Keratinocyte (primary cell): ENCODE measurements at regions not wholly inside any gene's neighbourhood (a gene's known extent, or its start where the extent isn't known, plus 50 kb on each side); places are given as distances from the start of the nearest gene placed in this dataset.

Source experiments
- DNase-seq: peaks from one replicate; pipeline ENCODE4 v3.0.0-alpha.2; 2011; ENCODE audit warnings: low read depth, missing footprints, low spot score
- FAIRE-seq: peaks from 2 replicates; lab custom pipeline; 2011; peaks lifted over from hg19 to GRCh38; lab: Jason Lieb, UNC
- H2AFZ ChIP-seq: 2 replicates; pipeline ENCODE4 v1.6.0; 2012; ENCODE audit warnings: low read length, control low read depth, inconsistent platforms; ENCODE audit not compliant: control insufficient read depth
- H3K27ac ChIP-seq: 2 replicates; pipeline ENCODE4 v1.5.1; 2011; ENCODE audit warnings: low read length; ENCODE audit not compliant: control insufficient read depth, insufficient read depth
- H3K27me3 ChIP-seq: 3 replicates; pipeline ENCODE4 v1.6.0; 2011; ENCODE audit warnings: low read length; ENCODE audit not compliant: control insufficient read depth, insufficient read depth; ENCODE audit errors: extremely low read depth
- H3K36me3 ChIP-seq, 2 experiments: 2 replicates in 1 of 2; 3 replicates in 1 of 2; pipeline ENCODE4 v1.5.1; 2011; ENCODE audit warnings: low read length in 2 of 2, mild to moderate bottlenecking in 1 of 2; ENCODE audit not compliant: control insufficient read depth in 2 of 2, insufficient read depth in 2 of 2; ENCODE audit errors: extremely low read depth in 1 of 2
- H3K4me1 ChIP-seq: 3 replicates; pipeline ENCODE4 v1.5.1; 2011; ENCODE audit warnings: low read length; ENCODE audit not compliant: control insufficient read depth, insufficient read depth; ENCODE audit errors: extremely low read depth
- H3K4me2 ChIP-seq: 3 replicates; pipeline ENCODE4 v1.6.0; 2011; ENCODE audit warnings: low read depth, low read length; ENCODE audit not compliant: control insufficient read depth, insufficient read depth; ENCODE audit errors: extremely low read depth
- H3K4me3 ChIP-seq, 3 experiments: fragments of 200-600 bp in 1 of 3; sonication (generic) in 1 of 3; 2 replicates in 2 of 3; 3 replicates in 1 of 3; pipeline ENCODE4 v1.5.1; 2011 to 2016; ENCODE audit warnings: low read length in 3 of 3, mild to moderate bottlenecking in 3 of 3, control low read depth in 2 of 3, inconsistent platforms in 1 of 3, low read depth in 1 of 3, mixed read lengths in 1 of 3, mixed run types in 1 of 3, moderate library complexity in 1 of 3; ENCODE audit not compliant: control insufficient read depth in 2 of 3, insufficient read depth in 2 of 3; ENCODE audit errors: extremely low read depth in 1 of 3
- H3K79me2 ChIP-seq: 2 replicates; pipeline ENCODE4 v1.6.0; 2012; ENCODE audit warnings: low read length; ENCODE audit not compliant: control insufficient read depth, insufficient read depth
- H3K9ac ChIP-seq: 3 replicates; pipeline ENCODE4 v1.6.0; 2011; ENCODE audit warnings: low read length; ENCODE audit not compliant: control insufficient read depth, insufficient read depth; ENCODE audit errors: extremely low read depth
- H3K9me1 ChIP-seq: 3 replicates; pipeline ENCODE4 v1.6.0; 2011; ENCODE audit warnings: low read length; ENCODE audit not compliant: control insufficient read depth, insufficient read depth; ENCODE audit errors: extremely low read depth
- H3K9me3 ChIP-seq: 2 replicates; pipeline ENCODE4 v1.5.1; 2012; ENCODE audit warnings: low read depth, low read length; ENCODE audit not compliant: control insufficient read depth
- H4K20me1 ChIP-seq: 3 replicates; pipeline ENCODE4 v1.6.0; 2011; ENCODE audit warnings: low read length; ENCODE audit not compliant: control insufficient read depth, insufficient read depth; ENCODE audit errors: extremely low read depth
- EZH2 ChIP-seq: IDR thresholded peaks from one replicate; pipeline ENCODE4 v1.6.1; 2012; ENCODE audit warnings: inconsistent platforms, mild to moderate bottlenecking, low read length, moderate library complexity
- dilution Hi-C: fragments of 300-500 bp; cut with MboI; formaldehyde crosslinking; loops from one replicate; pipeline ENCODE4 v1.7.0; 2020; ENCODE audit warnings: low sequenced_read_pairs; ENCODE audit not compliant: extremely low pct_ligation_motif_present
- TF ChIP-seq, protein P1 (sequence below), 3 experiments: IDR thresholded peaks in 1 of 3; conservative IDR thresholded peaks in 1 of 3; optimal IDR thresholded peaks in 1 of 3; 2 replicates in 2 of 3; 3 replicates in 1 of 3; pipeline versions ENCODE3 to v1.5.1; 2011; ENCODE audit warnings: low read length in 3 of 3, mild to moderate bottlenecking in 3 of 3, moderate library complexity in 2 of 3, control low read depth in 1 of 3, inconsistent platforms in 1 of 3; ENCODE audit not compliant: insufficient read depth in 2 of 3; ENCODE audit errors: extremely low read depth in 1 of 3

DNA sequence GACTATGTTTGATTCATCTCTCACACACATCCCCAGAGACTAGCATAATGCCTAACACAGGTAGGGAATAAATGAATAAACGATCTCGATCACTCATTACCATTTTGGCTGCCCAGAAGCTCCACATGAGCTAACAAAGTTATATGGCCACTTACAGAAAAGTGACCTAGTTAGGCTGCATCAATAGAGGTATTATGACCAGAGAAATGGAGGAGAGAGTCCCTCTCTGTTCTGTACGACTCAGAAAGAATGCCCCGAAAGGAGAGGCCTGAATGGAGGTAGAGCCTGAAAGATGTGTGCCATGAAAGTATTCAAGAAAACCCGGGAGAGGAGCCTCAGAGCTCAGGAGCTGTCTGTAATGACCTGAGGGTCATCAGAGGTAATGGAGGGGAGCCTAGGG lies 208.2 kb upstream of the GRIK3 start:
- Histone ChIP-seq H3K27ac (no peak overlapping the region), H4K20me1 (no peaks in the 10 kb centered on the region), H3K36me3 (no peaks in the 10 kb centered on the region), H2AFZ (no peak overlapping the region), H3K27me3 (no peaks in the 10 kb centered on the region), H3K4me3 (no peak overlapping the region), H3K9ac (no peak overlapping the region), H3K9me3 (no peaks in the 10 kb centered on the region), H3K9me1 (no peaks in the 10 kb centered on the region), H3K4me2 (no peak overlapping the region), H3K4me1 (no peaks in the 10 kb centered on the region), H3K79me2 (no peaks in the 10 kb centered on the region)
- DNase-seq (no peak), FAIRE-seq (no peak)
- no peak for TF ChIP-seq EZH2
- TF ChIP-seq, protein P1, sequence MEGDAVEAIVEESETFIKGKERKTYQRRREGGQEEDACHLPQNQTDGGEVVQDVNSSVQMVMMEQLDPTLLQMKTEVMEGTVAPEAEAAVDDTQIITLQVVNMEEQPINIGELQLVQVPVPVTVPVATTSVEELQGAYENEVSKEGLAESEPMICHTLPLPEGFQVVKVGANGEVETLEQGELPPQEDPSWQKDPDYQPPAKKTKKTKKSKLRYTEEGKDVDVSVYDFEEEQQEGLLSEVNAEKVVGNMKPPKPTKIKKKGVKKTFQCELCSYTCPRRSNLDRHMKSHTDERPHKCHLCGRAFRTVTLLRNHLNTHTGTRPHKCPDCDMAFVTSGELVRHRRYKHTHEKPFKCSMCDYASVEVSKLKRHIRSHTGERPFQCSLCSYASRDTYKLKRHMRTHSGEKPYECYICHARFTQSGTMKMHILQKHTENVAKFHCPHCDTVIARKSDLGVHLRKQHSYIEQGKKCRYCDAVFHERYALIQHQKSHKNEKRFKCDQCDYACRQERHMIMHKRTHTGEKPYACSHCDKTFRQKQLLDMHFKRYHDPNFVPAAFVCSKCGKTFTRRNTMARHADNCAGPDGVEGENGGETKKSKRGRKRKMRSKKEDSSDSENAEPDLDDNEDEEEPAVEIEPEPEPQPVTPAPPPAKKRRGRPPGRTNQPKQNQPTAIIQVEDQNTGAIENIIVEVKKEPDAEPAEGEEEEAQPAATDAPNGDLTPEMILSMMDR (optimal IDR thresholded peaks at IDR 0.05 in 1 of 3, IDR thresholded peaks at IDR 0.05 in 1 of 3, conservative IDR thresholded peaks at IDR 0.05 in 1 of 3; ENCODE audit: extremely low read depth in 1 of 3, insufficient read depth in 2 of 3, low read length in 3 of 3), result no peak
- dilution Hi-C loops, result no loop called here

DNA sequence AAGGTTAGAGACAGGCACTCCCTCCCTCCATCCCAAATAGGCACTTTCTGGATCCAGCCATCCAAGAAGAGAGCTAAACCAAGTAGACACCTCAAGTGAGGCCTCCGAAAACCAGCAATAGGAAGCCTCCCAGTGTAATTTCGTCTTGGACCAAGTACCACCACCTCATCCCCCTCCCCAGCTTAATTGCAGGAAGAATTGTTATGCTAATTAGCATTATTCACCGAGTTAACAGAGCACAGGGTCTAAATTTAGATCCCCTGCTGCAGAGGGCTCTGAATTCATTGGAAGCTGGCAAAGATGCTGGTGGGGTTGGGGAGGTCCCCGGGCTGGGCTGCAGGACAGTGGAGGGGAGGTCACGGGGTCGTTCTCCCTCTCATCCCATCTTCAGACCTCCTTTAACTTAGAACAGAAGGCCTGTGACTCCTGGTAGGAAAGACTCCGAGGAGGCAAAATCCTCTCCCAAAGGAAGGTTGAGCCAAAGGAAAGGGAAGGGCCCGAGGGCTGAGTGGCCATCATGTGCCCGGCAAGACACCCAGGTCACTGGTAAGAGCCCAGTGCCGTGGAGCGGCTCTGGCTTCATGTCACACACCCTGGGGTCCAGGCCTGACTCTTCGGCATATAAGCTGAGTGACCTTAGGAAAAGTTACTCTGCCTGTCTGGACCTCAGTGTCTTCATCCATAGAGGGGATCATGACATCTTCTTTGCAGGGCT lies 209.2 kb upstream of the GRIK3 start:
- H3K4me1 ChIP-seq, result no peaks in the 10 kb centered on the region
- no peaks in the 10 kb centered on the region for H3K27me3 ChIP-seq
- no peaks in the 10 kb centered on the region for H3K36me3 ChIP-seq
- no peak overlapping the region for H3K27ac ChIP-seq
- H3K79me2 ChIP-seq, result no peaks in the 10 kb centered on the region
- FAIRE-seq (no peak), DNase-seq (no peak)
- no peaks in the 10 kb centered on the region for H3K9me1 ChIP-seq
- H3K4me2 ChIP-seq, result no peak overlapping the region
- dilution Hi-C loops, result no loop called here
- H3K4me3 ChIP-seq, result no peak overlapping the region
- no peak overlapping the region for H3K9ac ChIP-seq
- no peak overlapping the region for H2AFZ ChIP-seq
- no peak for TF ChIP-seq EZH2
- TF ChIP-seq, protein P1 (optimal IDR thresholded peaks at IDR 0.05 in 1 of 3, IDR thresholded peaks at IDR 0.05 in 1 of 3, conservative IDR thresholded peaks at IDR 0.05 in 1 of 3; ENCODE audit: extremely low read depth in 1 of 3, insufficient read depth in 2 of 3, low read length in 3 of 3), result no peak
- H3K9me3 ChIP-seq, result no peaks in the 10 kb centered on the region
- no peaks in the 10 kb centered on the region for H4K20me1 ChIP-seq
